ENCODE measurements at regions not wholly inside any gene's neighbourhood (a gene's known extent, or its start where the extent isn't known, plus 50 kb on each side); places are given as distances from the start of the nearest gene placed in this dataset.

GRCh38 chr4:30802622-30803323 lies 82.6 kb downstream of the PCDH7 start:
- peaks cover 2% of the 10 kb centered on the region for H3K4me1 ChIP-seq (ENCODE audit: control insufficient read depth, extremely low read depth, insufficient read depth, low read length)
- peak; percentile 80 to 88 for DNase-seq (ENCODE audit: low read depth in 2 of 2)
- H3K27me3 ChIP-seq (ENCODE audit: control insufficient read depth, insufficient read depth, low read length) = no peaks in the 10 kb centered on the region
- no peaks in the 10 kb centered on the region for H3K9me3 ChIP-seq (ENCODE audit: control insufficient read depth, insufficient read depth, low read depth, low read length)
- H3K4me3 ChIP-seq (replicated peaks in 1 of 4; ENCODE audit: control extremely low read depth in 1 of 4, insufficient read depth in 1 of 4, low read depth in 3 of 4, low read length in 4 of 4) = no peak overlapping the region
- H2AFZ ChIP-seq (ENCODE audit: low read length) = no peak overlapping the region
- TF ChIP-seq CTCF (conservative IDR thresholded peaks at IDR 0.05 in 1 of 2, IDR thresholded peaks at IDR 0.05 in 1 of 2; ENCODE audit: low read depth in 1 of 2, low read length in 2 of 2) (no peak), EZH2 (IDR thresholded peaks at IDR 0.05; ENCODE audit: low read length, missing control alignments) (no peak)
- no peaks in the 10 kb centered on the region for H4K20me1 ChIP-seq (ENCODE audit: control insufficient read depth, extremely low read depth, insufficient read depth, low read length)
- H3K79me2 ChIP-seq (ENCODE audit: control insufficient read depth, insufficient read depth, low read length) = no peaks in the 10 kb centered on the region
- H3K36me3 ChIP-seq (ENCODE audit: control insufficient read depth, insufficient read depth, low read length) = no peaks in the 10 kb centered on the region
- no peak overlapping the region for H3K9ac ChIP-seq (ENCODE audit: insufficient read depth, low read length)
- no peak overlapping the region for H3K27ac ChIP-seq (ENCODE audit: insufficient read depth, low read length)
- no peak overlapping the region for H3K4me2 ChIP-seq (ENCODE audit: extremely low read depth, insufficient read depth, low read length)

- Histone ChIP-seq H3K9ac (ENCODE audit: insufficient read depth, low read length) (no peak overlapping the region), H3K79me2 (ENCODE audit: control insufficient read depth, insufficient read depth, low read length) (no peaks in the 10 kb centered on the region), H3K4me3 (replicated peaks in 1 of 4; ENCODE audit: control extremely low read depth in 1 of 4, insufficient read depth in 1 of 4, low read depth in 3 of 4, low read length in 4 of 4) (no peak overlapping the region), H2AFZ (ENCODE audit: low read length) (no peak overlapping the region), H3K36me3 (ENCODE audit: control insufficient read depth, insufficient read depth, low read length) (no peaks in the 10 kb centered on the region), H3K27me3 (ENCODE audit: control insufficient read depth, insufficient read depth, low read length) (no peaks in the 10 kb centered on the region), H3K4me2 (ENCODE audit: extremely low read depth, insufficient read depth, low read length) (no peak overlapping the region), H3K27ac (ENCODE audit: insufficient read depth, low read length) (no peak overlapping the region), H3K4me1 (ENCODE audit: control insufficient read depth, extremely low read depth, insufficient read depth, low read length) (no peaks in the 10 kb centered on the region), H3K9me3 (ENCODE audit: control insufficient read depth, insufficient read depth, low read depth, low read length) (no peaks in the 10 kb centered on the region), H4K20me1 (ENCODE audit: control insufficient read depth, extremely low read depth, insufficient read depth, low read length) (no peaks in the 10 kb centered on the region)
- TF ChIP-seq EZH2 (IDR thresholded peaks at IDR 0.05; ENCODE audit: low read length, missing control alignments) (no peak), CTCF (conservative IDR thresholded peaks at IDR 0.05 in 1 of 2, IDR thresholded peaks at IDR 0.05 in 1 of 2; ENCODE audit: low read depth in 1 of 2, low read length in 2 of 2) (no peak)
- DNase-seq (ENCODE audit: low read depth in 2 of 2) = peak in 1 of 2 donors; percentile 51
Measured at GRCh38 chr4:30808276-30808675, 88.1 kb downstream of the PCDH7 start.

- H3K9me3 ChIP-seq (ENCODE audit: control insufficient read depth, insufficient read depth, low read depth, low read length) = no peaks in the 10 kb centered on the region
- H3K4me3 ChIP-seq (replicated peaks in 1 of 4; ENCODE audit: control extremely low read depth in 1 of 4, insufficient read depth in 1 of 4, low read depth in 3 of 4, low read length in 4 of 4) = no peak overlapping the region
- no peak overlapping the region for H2AFZ ChIP-seq (ENCODE audit: low read length)
- no peaks in the 10 kb centered on the region for H3K27me3 ChIP-seq (ENCODE audit: control insufficient read depth, insufficient read depth, low read length)
- no peak overlapping the region for H3K27ac ChIP-seq (ENCODE audit: insufficient read depth, low read length)
- TF ChIP-seq CTCF (conservative IDR thresholded peaks at IDR 0.05 in 1 of 2, IDR thresholded peaks at IDR 0.05 in 1 of 2; ENCODE audit: low read depth in 1 of 2, low read length in 2 of 2) (no peak), EZH2 (IDR thresholded peaks at IDR 0.05; ENCODE audit: low read length, missing control alignments) (no peak)
- no peak overlapping the region for H3K9ac ChIP-seq (ENCODE audit: insufficient read depth, low read length)
- H3K4me2 ChIP-seq (ENCODE audit: extremely low read depth, insufficient read depth, low read length) = no peak overlapping the region
- H3K79me2 ChIP-seq (ENCODE audit: control insufficient read depth, insufficient read depth, low read length) = no peaks in the 10 kb centered on the region
- H4K20me1 ChIP-seq (ENCODE audit: control insufficient read depth, extremely low read depth, insufficient read depth, low read length) = no peaks in the 10 kb centered on the region
- H3K36me3 ChIP-seq (ENCODE audit: control insufficient read depth, insufficient read depth, low read length) = no peaks in the 10 kb centered on the region
- H3K4me1 ChIP-seq (ENCODE audit: control insufficient read depth, extremely low read depth, insufficient read depth, low read length) = no peaks in the 10 kb centered on the region
- no peak for DNase-seq (ENCODE audit: low read depth in 2 of 2)
Measured at GRCh38 chr4:30811296-30811695, 91.1 kb downstream of the PCDH7 start.

All from fibroblast of lung (primary cell).